Activated CD4-positive, alpha-beta T cell treated with anti-CD3 and anti-CD28 coated beads, Interleukin-2, amount 50 U/mL, for 4 hours (primary cell): ENCODE measurements at regions not wholly inside any gene's neighbourhood (a gene's known extent, or its start where the extent isn't known, plus 50 kb on each side); places are given as distances from the start of the nearest gene placed in this dataset.

Source experiments
- DNase-seq, 2 experiments: peaks; one replicate each; pipeline ENCODE4 v3.0.0-alpha.2; 2020

DNA sequence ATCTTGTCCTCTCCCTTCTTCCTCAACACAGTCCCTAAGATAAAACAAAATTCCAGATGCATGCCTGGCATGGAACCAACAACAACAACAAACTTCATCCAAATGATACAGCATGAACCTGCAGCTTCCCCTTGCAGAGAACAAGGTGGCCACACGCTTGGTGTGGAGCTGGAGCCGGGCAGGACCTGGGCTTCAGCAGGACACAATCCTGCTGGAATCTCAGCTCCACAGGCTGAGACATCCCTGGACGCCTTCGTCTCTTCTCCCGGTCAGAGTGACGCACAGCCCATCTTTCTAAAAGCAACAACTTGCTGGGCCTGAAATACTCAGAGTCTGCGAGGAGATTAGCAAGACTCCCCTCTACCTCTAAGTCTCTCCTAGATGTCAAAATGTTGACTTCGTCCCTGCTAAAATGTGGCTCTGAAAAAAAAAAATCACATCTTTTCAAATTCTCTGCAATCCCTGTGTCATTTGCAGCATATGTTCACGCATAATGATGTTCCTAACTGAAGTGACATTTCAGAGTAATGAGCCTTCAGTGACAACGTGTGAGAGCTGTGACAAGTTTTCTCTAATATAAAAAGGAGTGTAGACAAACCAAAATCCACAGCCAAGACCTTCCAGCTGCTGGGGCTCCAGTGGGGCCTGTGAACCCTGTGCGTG lies 1232.3 kb downstream of the TBC1D22A start:
- no peak for DNase-seq

DNA sequence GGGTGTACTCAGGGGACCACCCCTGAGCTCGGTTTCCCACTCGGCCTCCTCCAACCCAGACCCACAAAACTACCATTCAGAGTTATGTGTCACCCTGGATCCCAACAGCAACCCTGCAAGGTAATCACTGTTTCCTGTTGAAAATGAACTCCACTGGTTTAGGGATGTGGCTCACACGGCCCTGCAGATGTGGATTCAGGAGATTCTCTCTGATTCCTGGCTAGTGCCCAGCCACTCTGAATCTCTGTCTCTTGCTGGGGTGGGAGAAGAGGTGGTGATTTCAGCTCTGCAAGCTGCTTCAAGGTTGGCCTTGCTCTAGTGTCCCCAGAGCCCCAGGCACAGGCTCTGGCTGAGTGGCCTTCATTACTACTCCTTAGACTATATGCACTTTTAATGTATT lies 1231.6 kb downstream of the TBC1D22A start:
- no peak for DNase-seq

DNA sequence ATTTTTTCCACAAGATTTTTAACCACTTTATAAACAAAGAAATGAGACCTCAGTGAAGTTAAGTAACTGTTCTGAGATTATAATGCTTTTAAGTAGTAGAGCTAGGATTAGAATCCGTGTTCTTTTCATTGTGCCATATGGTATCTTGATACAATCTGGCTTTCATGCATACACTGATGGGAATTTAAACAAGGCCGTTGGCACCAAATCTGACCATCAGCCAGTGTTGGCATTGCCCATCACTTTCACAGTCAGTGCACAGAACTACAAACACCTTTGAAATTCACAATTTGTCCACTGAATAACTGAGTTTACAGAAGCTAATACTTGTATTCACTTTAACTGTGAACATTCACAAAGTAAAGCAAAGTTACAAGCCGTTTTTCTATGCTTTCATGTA lies 1228.0 kb downstream of the TBC1D22A start:
- no peak for DNase-seq

DNA sequence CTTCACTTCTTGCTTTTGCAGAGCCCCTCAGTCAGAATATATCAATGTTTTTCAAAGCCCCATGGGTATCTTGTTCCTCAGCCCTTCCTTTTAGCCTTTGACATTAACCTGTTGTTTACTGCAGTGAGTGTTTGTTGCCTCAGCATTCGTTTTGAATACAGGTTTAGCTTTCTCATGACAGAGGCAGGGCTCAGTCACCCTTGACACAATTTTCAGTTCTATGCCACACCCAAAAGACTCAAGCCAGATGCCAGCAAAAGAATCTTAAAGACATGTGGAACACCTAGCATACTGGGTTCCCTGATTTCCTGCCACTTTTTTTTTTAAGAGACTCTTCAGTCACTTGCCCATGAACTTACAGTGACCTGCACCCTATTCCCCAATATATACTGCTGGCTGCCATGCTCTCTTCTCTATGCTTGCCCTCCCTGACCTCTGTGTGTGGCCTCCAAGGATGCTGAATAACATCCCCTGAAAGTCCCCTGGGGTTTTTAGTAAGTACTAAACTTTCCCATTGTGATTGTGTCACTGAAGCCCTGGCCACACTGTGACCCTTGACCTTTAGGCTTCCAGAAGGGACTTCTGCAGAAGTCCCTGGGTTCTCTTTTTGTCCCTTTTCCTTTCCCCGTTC lies 1225.5 kb downstream of the TBC1D22A start:
- DNase-seq, result no peak

DNA sequence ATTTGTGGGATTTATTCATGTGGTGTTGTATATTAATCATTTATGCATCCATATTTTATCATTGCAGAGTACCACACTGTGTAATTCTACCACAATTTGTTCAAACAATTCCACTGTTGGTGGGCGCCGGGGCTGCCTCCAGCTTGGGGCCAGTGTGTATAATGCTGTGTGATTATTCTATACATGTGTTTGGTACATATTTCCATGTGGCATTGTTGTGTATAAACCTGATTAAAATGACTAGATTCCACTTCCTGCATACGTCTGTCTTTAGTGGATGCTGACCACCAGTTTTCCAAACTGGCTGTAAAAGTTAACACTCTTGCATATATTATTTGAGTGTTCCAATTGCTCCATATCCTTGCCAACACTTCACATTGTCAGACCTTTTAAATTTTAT lies 1213.8 kb downstream of the TBC1D22A start:
- DNase-seq, result no peak

DNA sequence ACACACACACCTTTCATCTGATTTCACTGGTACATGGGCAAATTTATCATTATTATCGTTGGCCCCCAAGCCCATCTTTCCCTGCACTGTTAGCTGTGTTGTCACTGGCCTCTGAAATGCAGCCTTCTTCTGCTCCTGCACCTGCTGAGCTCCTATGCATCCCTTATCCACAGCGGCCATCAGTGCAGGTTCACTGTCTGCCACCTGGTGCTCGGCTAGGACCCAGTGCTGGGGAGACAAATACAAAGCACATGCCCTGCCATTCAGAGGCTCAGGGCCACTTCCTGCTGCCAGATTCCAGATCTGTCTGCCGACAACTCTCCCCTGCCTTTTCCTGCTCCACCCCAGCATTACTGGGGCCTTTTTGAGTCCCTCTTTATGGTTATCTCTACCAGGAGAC lies 1205.4 kb downstream of the TBC1D22A start:
- DNase-seq, result no peak

DNA sequence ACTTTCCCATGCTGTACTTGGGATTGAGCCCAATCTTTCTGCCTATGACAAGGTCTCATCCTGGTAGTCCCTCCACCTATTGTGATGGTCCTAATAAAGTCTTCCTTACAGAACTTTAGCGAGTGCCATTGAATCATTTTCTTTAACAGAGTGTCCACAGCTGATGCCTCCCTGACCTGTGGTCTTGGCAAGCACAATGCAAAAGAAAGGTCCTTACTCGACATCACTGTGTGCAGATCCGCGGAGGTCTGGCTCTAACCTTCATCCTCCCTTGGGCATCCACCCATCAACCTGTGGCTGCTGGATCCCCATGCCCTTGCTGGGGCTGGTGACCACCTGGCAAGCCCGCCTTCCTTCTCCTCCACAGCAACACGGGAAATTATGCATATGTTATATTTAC lies 1203.9 kb downstream of the TBC1D22A start:
- no peak for DNase-seq

DNA sequence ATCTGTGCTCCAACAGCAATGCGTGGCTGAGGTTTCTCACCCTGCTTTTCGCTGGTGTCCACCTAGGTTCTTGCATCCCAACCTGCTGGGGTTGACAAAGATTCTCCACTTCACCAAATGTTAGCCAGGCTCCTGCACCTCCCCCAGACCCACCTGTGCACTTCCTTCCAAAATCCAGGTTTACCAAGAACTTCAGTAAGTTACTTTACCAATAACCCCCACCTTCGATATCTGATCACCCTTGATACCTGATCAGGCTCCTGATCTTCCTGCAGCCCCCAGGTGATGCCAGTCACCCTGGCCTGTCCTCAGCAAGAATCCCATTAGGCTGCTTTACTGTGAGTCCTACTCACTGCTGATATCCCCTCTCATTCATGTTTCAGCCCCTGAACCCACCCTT lies 1203.4 kb downstream of the TBC1D22A start:
- no peak for DNase-seq

DNA sequence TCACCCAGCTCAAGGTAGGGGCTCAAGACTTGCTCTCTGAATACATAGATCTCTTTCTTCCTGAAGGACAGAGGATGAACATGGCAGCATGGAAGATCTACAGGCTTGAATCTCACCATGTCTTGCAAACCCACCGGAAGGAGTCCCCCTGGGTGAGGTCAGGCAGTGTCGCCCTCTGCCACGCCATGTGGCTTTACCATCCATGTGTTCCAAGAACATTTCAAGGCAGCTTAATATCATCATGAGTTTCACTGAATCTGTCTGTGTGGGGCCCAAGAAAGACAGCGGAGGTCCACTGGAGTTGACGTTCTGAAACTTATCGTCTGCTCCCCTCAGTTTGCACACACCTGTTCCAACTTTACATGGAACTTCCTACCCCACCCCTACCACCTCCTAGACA lies 1202.6 kb downstream of the TBC1D22A start:
- no peak for DNase-seq

DNA sequence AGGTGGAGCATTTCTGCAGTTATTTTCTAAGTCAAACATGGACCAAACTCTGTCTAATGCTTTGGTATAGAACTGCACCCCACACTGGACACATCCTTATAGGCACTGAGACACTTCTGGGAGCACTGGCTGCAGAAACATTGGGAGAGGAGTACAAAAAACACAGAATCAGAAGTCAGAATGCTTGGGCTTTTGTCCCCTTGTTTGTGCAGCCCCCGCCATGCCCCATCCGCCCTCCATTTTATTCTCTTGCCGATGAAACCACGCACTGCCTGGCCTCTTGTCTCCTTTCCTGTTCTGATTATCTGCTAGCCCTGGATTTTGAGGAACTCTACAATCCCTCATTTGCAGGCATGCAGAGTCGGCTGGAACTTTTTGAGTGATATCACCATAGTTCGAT lies 1201.2 kb downstream of the TBC1D22A start:
- DNase-seq, result no peak

DNA sequence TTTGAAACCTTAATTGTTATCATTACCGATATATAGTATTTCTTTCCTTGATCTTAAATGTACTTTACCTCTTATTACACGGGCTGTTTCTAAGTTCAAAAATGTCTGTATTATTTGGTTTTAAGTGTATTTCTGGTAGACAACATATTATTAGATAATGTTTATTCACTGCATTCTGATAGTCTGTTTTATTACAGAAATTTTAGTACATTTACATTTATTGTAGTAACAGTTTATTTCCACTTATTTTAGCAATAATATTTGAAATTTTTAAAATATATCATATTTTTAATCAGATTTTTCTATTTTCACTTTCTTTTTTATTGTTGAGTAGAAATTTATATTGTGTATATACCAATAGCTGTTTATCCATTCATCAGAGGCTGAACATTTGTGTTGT lies 1195.2 kb downstream of the TBC1D22A start:
- no peak for DNase-seq

DNA sequence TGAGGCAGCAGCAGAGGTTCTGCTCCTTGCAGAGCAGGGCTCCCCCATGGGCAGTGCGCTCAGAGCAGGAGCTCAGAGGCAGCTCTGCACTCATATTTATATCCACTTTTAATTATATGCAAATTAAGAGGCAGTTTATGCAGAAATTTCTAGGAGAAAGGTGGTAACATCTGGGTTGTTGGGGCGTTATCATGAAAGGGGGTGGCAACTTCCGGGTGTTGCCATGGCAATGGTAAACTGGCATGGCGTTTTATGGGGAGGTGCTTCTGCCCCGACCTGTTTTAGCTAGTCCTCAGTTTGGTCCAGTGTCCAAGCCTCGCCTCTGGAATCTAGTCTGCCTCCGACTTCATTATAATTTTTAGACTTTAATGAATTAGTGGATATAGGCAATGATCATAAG lies 1191.7 kb downstream of the TBC1D22A start:
- DNase-seq, result no peak

DNA sequence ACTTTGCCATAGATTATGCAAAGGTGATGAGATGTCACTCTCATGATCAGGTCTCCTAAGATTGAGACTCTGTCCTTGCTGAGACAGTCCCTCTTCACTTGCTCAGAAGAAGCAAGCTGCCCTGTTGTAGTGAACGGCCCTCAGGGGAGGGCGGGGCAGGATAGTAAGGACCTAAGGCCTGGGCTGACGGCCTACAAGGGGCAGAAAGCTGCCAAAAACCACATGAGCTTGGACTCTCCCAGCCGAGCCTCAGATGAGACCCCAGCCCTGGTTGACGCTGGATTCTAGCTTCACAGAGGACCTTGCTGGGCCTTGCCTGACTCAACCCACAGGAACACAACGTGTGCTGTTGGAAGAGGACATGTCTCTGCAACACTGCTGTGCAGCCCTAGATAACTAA lies 1182.5 kb downstream of the TBC1D22A start:
- DNase-seq, result no peak

DNA sequence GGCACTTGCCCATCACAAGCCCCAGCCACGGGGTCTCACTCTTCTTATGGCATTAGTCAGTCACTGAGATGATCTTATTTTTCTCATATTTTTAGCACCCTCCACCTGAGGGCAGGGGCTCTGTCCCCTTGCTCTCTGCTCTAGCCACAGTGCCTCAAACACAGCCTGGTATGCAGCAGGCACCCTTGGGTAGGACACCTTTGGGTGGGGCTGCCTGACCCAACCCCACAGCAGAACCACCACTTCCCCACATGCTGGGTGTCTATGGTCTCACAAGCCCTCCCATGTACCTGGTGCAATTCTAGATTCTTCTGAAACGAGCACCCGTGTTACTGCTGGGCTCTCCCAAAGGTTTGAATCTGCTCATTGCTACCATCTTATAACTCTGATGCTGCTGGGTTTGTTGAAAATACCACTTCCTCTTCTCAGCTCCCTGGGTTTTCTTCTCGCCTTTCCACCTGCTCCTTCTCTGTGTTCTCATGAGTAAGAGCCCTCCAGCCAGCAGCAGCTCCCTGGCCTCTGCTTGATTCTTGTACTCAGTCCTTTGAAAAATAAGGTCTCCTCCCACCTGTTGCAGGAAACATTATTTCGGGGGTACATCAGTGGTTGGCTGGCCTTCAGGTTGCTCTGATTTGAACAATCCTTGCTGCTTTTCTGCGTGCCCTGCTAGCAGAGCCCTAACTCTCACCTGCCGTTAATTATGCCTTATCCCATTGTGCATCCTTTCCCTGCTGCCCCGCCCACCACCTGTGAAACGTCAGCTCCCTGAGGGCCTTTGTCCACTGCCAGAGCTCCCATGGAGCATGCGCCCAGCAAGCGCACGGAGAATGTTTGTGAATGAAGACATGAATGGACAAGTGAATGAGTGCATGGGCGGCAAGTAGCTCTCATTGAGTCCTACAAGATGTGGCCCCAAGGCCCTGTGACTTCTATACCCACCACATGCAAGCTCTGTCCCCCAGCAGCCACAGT lies 1181.6 kb downstream of the TBC1D22A start:
- DNase-seq, result no peak

DNA sequence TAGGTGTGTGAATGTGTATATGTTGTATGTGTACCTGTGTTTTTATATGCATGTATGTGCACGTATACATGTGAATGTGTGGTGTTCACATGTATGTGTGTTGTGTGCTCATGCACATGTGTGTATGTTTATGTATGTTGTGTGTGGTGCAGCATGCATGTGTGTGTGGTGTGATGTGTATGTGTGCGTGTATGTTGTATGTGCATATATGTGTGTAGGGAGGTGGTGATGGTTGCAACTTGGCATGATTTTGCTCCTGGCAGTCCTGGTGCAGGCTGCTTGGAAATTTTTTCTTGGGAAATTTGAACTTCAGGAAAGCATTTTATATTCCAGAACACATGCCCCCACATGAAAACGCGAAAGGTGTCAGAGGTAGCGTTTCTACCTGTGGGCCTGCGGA lies 1177.8 kb downstream of the TBC1D22A start:
- no peak for DNase-seq

DNA sequence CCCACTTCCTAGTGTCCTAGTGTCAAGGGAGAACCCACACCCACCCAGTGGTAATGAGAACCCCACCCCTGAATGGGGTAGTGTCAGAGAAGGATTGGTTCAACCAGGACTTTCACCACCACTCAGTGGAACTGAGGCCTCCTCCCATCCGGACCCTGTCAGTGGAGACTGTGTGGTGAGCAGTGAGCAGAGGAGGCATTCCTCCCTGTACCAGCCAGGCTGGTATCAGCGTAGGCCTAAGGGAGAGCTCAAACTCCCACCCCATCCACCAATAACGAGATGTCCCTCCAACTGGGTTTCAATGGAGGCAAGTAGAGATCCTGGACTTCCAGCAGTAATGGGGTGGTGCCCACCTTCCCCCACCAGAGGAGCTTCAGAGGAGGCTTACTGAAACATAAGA lies 1171.4 kb downstream of the TBC1D22A start:
- no peak for DNase-seq

DNA sequence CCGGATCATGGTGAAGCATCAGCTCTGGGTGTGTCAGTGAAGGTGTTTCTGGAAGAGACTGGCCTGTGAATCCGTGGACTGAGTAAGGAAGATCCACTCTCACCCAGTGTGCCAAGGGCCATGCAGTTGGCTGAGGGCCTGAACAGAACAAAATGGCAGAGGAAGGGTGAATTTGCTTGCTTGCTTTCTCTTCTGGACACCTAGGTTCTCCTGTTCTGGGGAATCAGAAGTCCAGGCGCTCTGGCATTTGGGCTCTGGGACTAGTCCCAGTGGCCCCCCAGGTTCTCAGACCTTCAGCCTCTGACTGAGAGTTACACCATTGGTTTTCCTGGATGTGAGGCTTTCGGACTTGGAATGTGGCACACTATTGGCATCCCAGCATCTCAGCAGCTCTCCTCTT lies 1170.8 kb downstream of the TBC1D22A start:
- no peak for DNase-seq

DNA sequence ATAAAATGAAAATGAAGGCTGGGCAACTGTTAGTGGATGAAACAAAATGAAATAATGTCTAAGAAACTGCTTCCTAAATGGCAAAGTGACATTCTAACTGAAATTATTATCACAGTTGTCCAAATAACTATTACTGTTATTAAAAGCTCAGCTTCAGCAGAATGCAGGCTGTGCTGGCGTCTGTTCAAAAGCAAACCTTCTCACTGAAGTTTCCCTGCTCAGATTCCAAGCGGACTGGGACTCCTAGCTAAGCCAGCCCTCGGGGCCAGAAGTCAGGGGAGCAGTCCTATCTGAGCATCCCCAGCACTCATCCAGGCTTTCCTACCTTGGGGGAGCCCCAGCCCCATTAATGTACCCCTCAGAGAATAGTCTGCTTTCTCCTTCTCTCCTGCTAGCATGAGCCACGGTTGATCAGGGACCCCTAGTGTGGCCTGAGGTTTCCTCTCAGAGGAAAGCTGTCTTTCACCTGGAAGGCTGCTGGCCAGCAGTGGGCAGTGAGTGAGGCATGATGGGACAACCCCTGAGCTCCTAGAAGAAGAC lies 1167.3 kb downstream of the TBC1D22A start:
- no peak for DNase-seq

DNA sequence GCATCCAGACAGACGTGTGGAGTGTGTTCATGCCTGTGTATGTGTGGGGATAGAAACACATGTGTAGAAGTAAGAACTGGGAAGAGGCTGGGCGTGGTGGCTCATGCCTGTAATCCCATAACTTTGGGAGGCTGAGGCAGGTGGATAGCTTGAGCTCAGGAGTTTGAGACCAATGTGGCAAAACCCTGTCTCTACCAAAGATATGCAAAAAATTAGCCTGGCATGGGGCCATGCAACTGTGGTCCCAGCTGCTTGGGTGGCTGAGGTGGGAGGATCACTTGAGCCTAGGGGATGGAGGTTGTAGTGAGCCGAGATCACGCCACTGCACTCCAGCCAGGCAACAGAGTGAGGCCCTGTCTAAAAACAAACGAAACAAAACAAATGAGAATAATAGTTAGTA lies 1166.6 kb downstream of the TBC1D22A start:
- DNase-seq, result no peak

DNA sequence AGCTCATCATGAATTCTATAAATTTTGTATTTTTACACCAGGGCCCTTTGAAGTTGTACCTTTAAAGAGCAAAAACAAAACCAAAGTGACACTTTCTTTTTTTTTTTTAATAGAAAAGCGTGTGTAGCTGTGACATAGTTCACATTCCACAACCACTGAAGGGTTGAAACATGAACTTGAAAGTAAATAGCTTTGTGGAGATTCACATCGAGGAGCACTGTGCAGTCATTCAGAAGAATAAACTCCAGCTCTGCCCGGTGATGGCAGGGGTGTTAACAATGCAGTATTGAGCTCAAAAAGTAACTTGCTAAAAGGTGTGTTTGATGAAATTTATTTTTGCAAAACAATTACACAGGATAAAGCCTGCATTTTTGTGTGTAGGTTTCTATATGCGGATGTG lies 1166.2 kb downstream of the TBC1D22A start:
- no peak for DNase-seq

DNA sequence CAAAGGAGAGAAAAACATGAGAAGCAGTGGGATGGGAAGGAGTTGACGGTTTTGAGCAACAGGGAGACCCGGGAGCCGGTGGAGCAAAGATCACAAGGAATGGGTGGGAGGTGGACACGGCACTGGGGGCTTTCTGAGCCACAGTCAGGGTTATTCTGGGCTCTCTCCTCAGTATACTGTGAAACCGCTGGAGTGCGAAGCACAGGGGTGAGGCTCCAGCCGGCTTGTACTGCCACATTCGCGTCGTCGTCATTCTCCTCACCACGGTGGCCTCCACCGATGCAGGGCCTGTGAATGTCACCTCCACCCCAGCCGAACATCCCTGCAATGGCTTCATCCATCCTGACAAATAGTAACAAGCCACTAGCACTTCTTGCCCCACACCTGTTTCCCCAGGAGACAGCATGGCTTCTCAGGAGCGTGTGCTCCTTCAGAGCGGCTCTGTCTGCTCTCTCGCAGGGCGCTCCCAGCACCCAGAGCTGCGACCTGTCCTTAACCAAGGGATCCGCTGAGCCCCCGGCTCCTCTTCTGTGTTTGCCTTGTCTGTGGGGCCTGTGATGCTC lies 1165.3 kb downstream of the TBC1D22A start:
- DNase-seq, result no peak

DNA sequence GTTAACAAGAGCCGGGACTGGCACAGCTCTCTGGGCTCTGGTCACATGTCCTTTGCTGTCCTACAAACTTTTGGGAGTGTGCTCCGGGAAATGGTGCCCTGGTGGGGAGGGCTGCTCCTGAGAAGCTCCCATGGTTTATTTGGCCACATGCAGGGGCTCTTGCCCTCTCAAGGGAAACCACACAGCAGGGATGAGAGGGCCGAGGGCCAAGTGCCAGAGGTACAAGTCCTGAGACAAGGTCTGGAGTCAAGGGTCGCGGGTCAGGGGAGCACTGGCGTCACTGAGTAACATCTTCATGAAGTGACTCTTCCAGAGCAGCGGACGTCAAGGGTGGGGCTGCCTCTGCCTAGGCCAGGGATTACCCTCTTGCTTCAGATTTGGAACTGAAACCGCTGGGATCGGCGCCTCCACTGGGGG lies 1160.6 kb downstream of the TBC1D22A start:
- DNase-seq, result no peak

DNA sequence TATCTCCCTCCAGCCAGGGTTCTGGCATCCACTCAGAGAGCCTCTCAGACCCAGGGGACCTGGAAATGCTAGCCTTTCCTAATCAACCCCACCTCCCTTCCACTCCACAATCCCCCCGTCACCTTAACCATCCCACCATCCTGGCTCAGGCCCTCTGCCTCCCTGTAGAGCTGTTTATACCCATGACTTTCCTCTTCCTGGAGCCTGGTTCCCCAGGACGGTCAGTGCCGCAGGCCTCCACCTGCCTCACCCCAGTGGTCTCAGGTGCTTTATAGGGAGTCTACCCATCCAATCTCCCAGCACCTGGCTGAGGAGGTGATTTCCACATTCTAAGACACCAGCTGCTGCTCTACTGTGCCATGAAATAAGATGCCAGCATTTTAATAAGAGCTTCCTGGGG lies 1159.5 kb downstream of the TBC1D22A start:
- DNase-seq, result no peak
